Adrenal gland (tissue), 9 donors: ENCODE measurements at regions not wholly inside any gene's neighbourhood (a gene's known extent, or its start where the extent isn't known, plus 50 kb on each side); places are given as distances from the start of the nearest gene placed in this dataset.

Experiments used
- DNase-seq, 7 donors: peaks; one replicate each; pipeline ENCODE4 v3.0.0-alpha.2; 2019 to 2020
- H3K27ac ChIP-seq, 5 donors: fragments of 200-600 bp; sonication (generic) in 4 of 5; 1 replicate in 3 of 5; 2 replicates in 2 of 5; pipeline versions ENCODE4 v1.5.1 to v1.8.0; 2016 to 2020; ENCODE audit warnings: mild to moderate bottlenecking in 1 of 5
- H3K27me3 ChIP-seq: fragments of 200-600 bp; 2 replicates; pipeline ENCODE4 v1.8.0; 2021
- H3K36me3 ChIP-seq, 2 donors: fragments of 200-600 bp; replicated peaks in 1 of 2; 1 replicate in 1 of 2; 2 replicates in 1 of 2; pipeline versions ENCODE4 v1.5.1 to v1.8.0; 2018 to 2022
- H3K4me1 ChIP-seq, 2 donors: fragments of 200-600 bp; replicated peaks in 1 of 2; 1 replicate in 1 of 2; 2 replicates in 1 of 2; pipeline versions ENCODE4 v1.5.1 to v1.8.0; 2018 to 2021
- H3K4me3 ChIP-seq, 4 donors: fragments of 200-600 bp; sonication (generic) in 3 of 4; one replicate each; pipeline ENCODE4 v1.5.1; 2016 to 2018
- H3K9me3 ChIP-seq, 3 donors: fragments of 200-600 bp; sonication (generic) in 1 of 3; replicated peaks in 1 of 3; 1 replicate in 2 of 3; 2 replicates in 1 of 3; pipeline versions ENCODE4 v1.5.1 to v1.8.0; 2016 to 2021
- CTCF ChIP-seq, 6 experiments: fragments of 450-650 bp in 4 of 6; fragments of 200-600 bp in 2 of 6; sonication (generic) in 1 of 6; IDR thresholded peaks; 1 replicate in 5 of 6; 2 replicates in 1 of 6; pipeline versions ENCODE4 v1.5.1 to v1.8.0; 2016 to 2021; ENCODE audit warnings: antibody characterized with exemption in 6 of 6, mild to moderate bottlenecking in 2 of 6, moderate library complexity in 1 of 6
- POLR2A ChIP-seq, 2 donors: fragments of 450-650 bp; IDR thresholded peaks; one replicate each; pipeline ENCODE4 v1.6.1; 2017; ENCODE audit warnings: antibody characterized with exemption in 2 of 2, mild to moderate bottlenecking in 2 of 2, moderate library complexity in 1 of 2
- WGBS, 4 donors: extraction: QIAGEN DNeasy Blood & Tissue Kit in 2 of 4; methylation state at CpG; one replicate each; pipeline versions ENCODE4 v1.1.5 to v1.1.7; 2013 to 2017; 5-methylcytosine and 5-hydroxymethylcytosine counted together
- intact Hi-C, 2 donors: fragments of 100-400 bp; cut with DNase I; formaldehyde crosslinking; loops; one replicate each; pipeline versions ENCODE4 v1.14.1 to v1.15.0; 2022 to 2023
- donor health status: healthy with polysubstance abuse.
- donor health status: Bipolar disorder and iron deficiency.
- donor health status: DM: yes; HTN: yes; CAD: no.
- donor health status: DM: no; HTN: no; CAD: no.
- donor health status: DM: no; HTN: no; CAD: no.

GRCh38 chr9:23081377-23081776 is 634.8 kb downstream of the DMRTA1 start:
- no peak for DNase-seq
- Histone ChIP-seq H3K4me1 (no peaks in the 10 kb centered on the region), H3K27me3 (no peaks in the 10 kb centered on the region), H3K9me3 (peaks cover 0 to 4% (median 0%) of the 10 kb centered on the region in 3 donors), H3K36me3 (no peaks in the 10 kb centered on the region), H3K4me3 (no peak overlapping the region), H3K27ac (no peak overlapping the region)
- WGBS, 4 donors, result 72 to 89% (median 77%) methylated on average over 5 of the region's 5 CpGs
- intact Hi-C loops, result no loop called here
- no peak for TF ChIP-seq POLR2A (IDR thresholded peaks at IDR 0.05)
- TF ChIP-seq CTCF (IDR thresholded peaks at IDR 0.05), result no peak

DNA sequence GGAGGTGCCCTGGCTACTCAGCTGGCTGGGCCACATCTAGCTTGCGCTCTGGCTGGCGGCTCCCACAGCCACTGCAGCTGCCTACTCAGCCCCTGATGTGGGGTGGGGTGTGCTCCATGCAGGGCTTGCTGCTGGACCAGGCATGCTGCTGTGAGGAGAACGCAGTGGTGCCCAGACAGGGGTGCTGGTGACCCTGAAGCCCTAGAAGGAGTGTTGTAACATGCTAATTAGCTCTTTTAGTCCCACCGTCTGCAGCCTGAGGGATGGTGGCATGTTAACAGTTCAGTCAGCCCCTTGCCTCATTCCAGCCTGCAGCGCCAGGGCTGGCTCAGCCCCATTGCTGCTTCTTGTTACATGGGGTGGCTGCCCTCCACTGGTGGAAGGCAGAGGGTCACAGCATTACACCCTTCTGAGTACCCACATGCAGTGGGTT is 642.3 kb downstream of the DMRTA1 start:
- no peak for DNase-seq
- Histone ChIP-seq H3K36me3 (no peaks in the 10 kb centered on the region), H3K27me3 (no peaks in the 10 kb centered on the region), H3K4me1 (no peaks in the 10 kb centered on the region), H3K4me3 (no peak overlapping the region), H3K27ac (no peak overlapping the region), H3K9me3 (peaks cover 0 to 10% (median 0%) of the 10 kb centered on the region in 3 donors)
- WGBS, 4 donors, result 68 to 88% (median 78%) methylated on average over 2 to 5 of the region's 5 CpGs
- TF ChIP-seq CTCF (IDR thresholded peaks at IDR 0.05), result no peak
- intact Hi-C loops, result no loop called here

GRCh38 chr9:23117616-23118015 is 671.0 kb downstream of the DMRTA1 start:
- Histone ChIP-seq H3K4me1 (no peaks in the 10 kb centered on the region), H3K9me3 (no peaks in the 10 kb centered on the region), H3K27ac (no peak overlapping the region), H3K27me3 (no peaks in the 10 kb centered on the region), H3K36me3 (no peaks in the 10 kb centered on the region), H3K4me3 (no peak overlapping the region)
- 39 to 76% (median 64%) methylated on average over 2 of the region's 2 CpGs for WGBS, 4 donors
- no peak for TF ChIP-seq CTCF (IDR thresholded peaks at IDR 0.05)
- no peak for TF ChIP-seq POLR2A (IDR thresholded peaks at IDR 0.05)
- intact Hi-C loops, result no loop called here
- DNase-seq, result no peak

DNA sequence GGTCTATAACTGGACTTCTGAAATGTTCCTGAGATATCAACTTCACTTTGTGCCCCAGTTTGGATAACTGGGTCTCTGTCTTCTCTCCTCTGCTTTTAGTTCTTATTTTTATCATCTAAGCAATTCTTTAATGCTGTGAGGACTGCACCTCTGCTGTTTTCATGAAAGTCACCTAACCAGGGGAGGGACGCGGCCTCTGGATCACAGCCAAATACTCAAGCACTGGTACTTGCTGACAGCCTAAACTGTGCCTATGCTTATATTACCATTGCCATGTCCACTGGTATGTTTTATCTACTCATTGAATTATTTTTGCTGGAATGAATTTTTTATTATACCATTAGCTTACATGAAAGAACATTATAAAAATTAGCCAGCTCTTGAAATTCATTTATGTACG is 674.0 kb downstream of the DMRTA1 start:
- no peak overlapping the region for H3K4me3 ChIP-seq
- no peaks in the 10 kb centered on the region for H3K36me3 ChIP-seq
- 74 to 80% (median 79%) methylated on average over 3 of the region's 3 CpGs for WGBS, 4 donors
- no peak for TF ChIP-seq CTCF (IDR thresholded peaks at IDR 0.05)
- TF ChIP-seq POLR2A (IDR thresholded peaks at IDR 0.05), result no peak
- DNase-seq, result no peak
- no peaks in the 10 kb centered on the region for H3K4me1 ChIP-seq
- H3K9me3 ChIP-seq, result no peaks in the 10 kb centered on the region
- no peak overlapping the region for H3K27ac ChIP-seq
- H3K27me3 ChIP-seq, result no peaks in the 10 kb centered on the region
- intact Hi-C loops, result loop anchor here in 1 of 2 donors (5.0 kb wide), 1 partner anchor 372 kb away; no protein-coding TSS in a partner anchor
